ENCODE measurements at regions not wholly inside any gene's neighbourhood (a gene's known extent, or its start where the extent isn't known, plus 50 kb on each side); places are given as distances from the start of the nearest gene placed in this dataset.

GRCh38 chr6:4692664-4693063 lies 83.5 kb upstream of the CDYL start:
- ChIA-PET CTCF (no interaction called here), POLR2A (no interaction called here)
- Histone ChIP-seq H3K4me1 (ENCODE audit: control extremely low read depth in 1 of 4, control insufficient read depth in 4 of 4, insufficient read depth in 4 of 4, low read length in 3 of 4) (peaks cover 0 to 4% (median 1%) of the 10 kb centered on the region in 4 experiments), H3K27me3 (replicated peaks in 2 of 5; ENCODE audit: control insufficient read depth in 4 of 5, insufficient read depth in 5 of 5, low read length in 4 of 5) (no peaks in the 10 kb centered on the region), H3K27ac (ENCODE audit: insufficient read depth in 1 of 2, low read depth in 1 of 2, low read length in 2 of 2, poor library complexity in 1 of 2, severe bottlenecking in 2 of 2) (no peak overlapping the region), H3K36me3 (ENCODE audit: control insufficient read depth in 4 of 4, insufficient read depth in 4 of 4, low read length in 3 of 4) (no peaks in the 10 kb centered on the region), H3K9me3 (ENCODE audit: control extremely low read depth in 1 of 5, control insufficient read depth in 4 of 5, insufficient read depth in 2 of 5, low read depth in 1 of 5, low read length in 4 of 5) (peaks cover 0 to 4% (median 0%) of the 10 kb centered on the region in 5 experiments), H3K4me3 (ENCODE audit: control insufficient read depth in 1 of 7, extremely low read depth in 1 of 7, insufficient read depth in 4 of 7, low read depth in 2 of 7, low read length in 6 of 7) (no peak overlapping the region)
- no peak for DNase-seq
- WGBS (ENCODE audit: insufficient coverage) = no CpG with 5 or more reads among the region's 3 CpGs

- peak overlapping the region in 1 of 2 experiments; percentile 64 for H3K27ac ChIP-seq (ENCODE audit: insufficient read depth in 1 of 2, low read depth in 1 of 2, low read length in 2 of 2, poor library complexity in 1 of 2, severe bottlenecking in 2 of 2)
- WGBS (ENCODE audit: insufficient coverage) = 80% methylated on average over 8 of the region's 14 CpGs
- no peak overlapping the region for H3K4me3 ChIP-seq (ENCODE audit: control insufficient read depth in 1 of 7, extremely low read depth in 1 of 7, insufficient read depth in 4 of 7, low read depth in 2 of 7, low read length in 6 of 7)
- no peaks in the 10 kb centered on the region for H3K27me3 ChIP-seq (replicated peaks in 2 of 5; ENCODE audit: control insufficient read depth in 4 of 5, insufficient read depth in 5 of 5, low read length in 4 of 5)
- peaks cover 0 to 4% (median 0%) of the 10 kb centered on the region in 5 experiments for H3K9me3 ChIP-seq (ENCODE audit: control extremely low read depth in 1 of 5, control insufficient read depth in 4 of 5, insufficient read depth in 2 of 5, low read depth in 1 of 5, low read length in 4 of 5)
- ChIA-PET POLR2A (no interaction called here), CTCF (no interaction called here)
- H3K36me3 ChIP-seq (ENCODE audit: control insufficient read depth in 4 of 4, insufficient read depth in 4 of 4, low read length in 3 of 4) = no peaks in the 10 kb centered on the region
- peak in 2 of 3 donors; percentile 11 to 22 for DNase-seq
- H3K4me1 ChIP-seq (ENCODE audit: control extremely low read depth in 1 of 4, control insufficient read depth in 4 of 4, insufficient read depth in 4 of 4, low read length in 3 of 4) = peaks cover 0 to 4% (median 0%) of the 10 kb centered on the region in 4 experiments
Measured at GRCh38 chr6:4687989-4688947, 87.9 kb upstream of the CDYL start.

GRCh38 chr6:4687656-4687988 lies 88.6 kb upstream of the CDYL start:
- DNase-seq = no peak

GRCh38 chr6:4682431-4683097 lies 93.6 kb upstream of the CDYL start:
- ChIA-PET POLR2A (no interaction called here), CTCF (no interaction called here)
- WGBS (ENCODE audit: insufficient coverage) = 96% methylated on average over 8 of the region's 10 CpGs
- no peaks in the 10 kb centered on the region for H3K4me1 ChIP-seq (ENCODE audit: control extremely low read depth in 1 of 4, control insufficient read depth in 4 of 4, insufficient read depth in 4 of 4, low read length in 3 of 4)
- peaks cover 0 to 4% (median 0%) of the 10 kb centered on the region in 5 experiments for H3K27me3 ChIP-seq (replicated peaks in 2 of 5; ENCODE audit: control insufficient read depth in 4 of 5, insufficient read depth in 5 of 5, low read length in 4 of 5)
- no peak for DNase-seq
- no peaks in the 10 kb centered on the region for H3K9me3 ChIP-seq (ENCODE audit: control extremely low read depth in 1 of 5, control insufficient read depth in 4 of 5, insufficient read depth in 2 of 5, low read depth in 1 of 5, low read length in 4 of 5)
- no peak overlapping the region for H3K27ac ChIP-seq (ENCODE audit: insufficient read depth in 1 of 2, low read depth in 1 of 2, low read length in 2 of 2, poor library complexity in 1 of 2, severe bottlenecking in 2 of 2)
- H3K4me3 ChIP-seq (ENCODE audit: control insufficient read depth in 1 of 7, extremely low read depth in 1 of 7, insufficient read depth in 4 of 7, low read depth in 2 of 7, low read length in 6 of 7) = no peak overlapping the region
- H3K36me3 ChIP-seq (ENCODE audit: control insufficient read depth in 4 of 4, insufficient read depth in 4 of 4, low read length in 3 of 4) = no peaks in the 10 kb centered on the region

More at GRCh38 chr6:4687656-4687988, 88.6 kb upstream of the CDYL start:
- Histone ChIP-seq H3K4me3 (ENCODE audit: control insufficient read depth in 1 of 7, extremely low read depth in 1 of 7, insufficient read depth in 4 of 7, low read depth in 2 of 7, low read length in 6 of 7) (no peak overlapping the region), H3K9me3 (ENCODE audit: control extremely low read depth in 1 of 5, control insufficient read depth in 4 of 5, insufficient read depth in 2 of 5, low read depth in 1 of 5, low read length in 4 of 5) (peaks cover 0 to 2% (median 0%) of the 10 kb centered on the region in 5 experiments), H3K4me1 (ENCODE audit: control extremely low read depth in 1 of 4, control insufficient read depth in 4 of 4, insufficient read depth in 4 of 4, low read length in 3 of 4) (peaks cover 0 to 4% (median 0%) of the 10 kb centered on the region in 4 experiments), H3K27me3 (replicated peaks in 2 of 5; ENCODE audit: control insufficient read depth in 4 of 5, insufficient read depth in 5 of 5, low read length in 4 of 5) (peaks cover 0 to 4% (median 0%) of the 10 kb centered on the region in 5 experiments), H3K27ac (ENCODE audit: insufficient read depth in 1 of 2, low read depth in 1 of 2, low read length in 2 of 2, poor library complexity in 1 of 2, severe bottlenecking in 2 of 2) (peak overlapping the region in 1 of 2 experiments; percentile 64), H3K36me3 (ENCODE audit: control insufficient read depth in 4 of 4, insufficient read depth in 4 of 4, low read length in 3 of 4) (no peaks in the 10 kb centered on the region)
- POLR2A ChIA-PET = no interaction called here
- CTCF ChIA-PET = no interaction called here

GRCh38 chr6:4678506-4679300 lies 97.5 kb upstream of the CDYL start:
- Histone ChIP-seq H3K27ac (ENCODE audit: insufficient read depth in 1 of 2, low read depth in 1 of 2, low read length in 2 of 2, poor library complexity in 1 of 2, severe bottlenecking in 2 of 2) (no peak overlapping the region), H3K36me3 (ENCODE audit: control insufficient read depth in 4 of 4, insufficient read depth in 4 of 4, low read length in 3 of 4) (no peaks in the 10 kb centered on the region), H3K4me1 (ENCODE audit: control extremely low read depth in 1 of 4, control insufficient read depth in 4 of 4, insufficient read depth in 4 of 4, low read length in 3 of 4) (no peaks in the 10 kb centered on the region), H3K4me3 (ENCODE audit: control insufficient read depth in 1 of 7, extremely low read depth in 1 of 7, insufficient read depth in 4 of 7, low read depth in 2 of 7, low read length in 6 of 7) (no peak overlapping the region), H3K9me3 (ENCODE audit: control extremely low read depth in 1 of 5, control insufficient read depth in 4 of 5, insufficient read depth in 2 of 5, low read depth in 1 of 5, low read length in 4 of 5) (no peaks in the 10 kb centered on the region), H3K27me3 (replicated peaks in 2 of 5; ENCODE audit: control insufficient read depth in 4 of 5, insufficient read depth in 5 of 5, low read length in 4 of 5) (peaks cover 0 to 4% (median 0%) of the 10 kb centered on the region in 5 experiments)
- DNase-seq = no peak
- WGBS (ENCODE audit: insufficient coverage) = 100% methylated on average over 2 of the region's 7 CpGs
- ChIA-PET POLR2A (interaction anchor here (0.7 kb wide), 1 partner anchor 177 kb away, joined by 3 read pairs; no protein-coding TSS in a partner anchor), CTCF (no interaction called here)

- H3K27ac ChIP-seq (ENCODE audit: insufficient read depth in 1 of 2, low read depth in 1 of 2, low read length in 2 of 2, poor library complexity in 1 of 2, severe bottlenecking in 2 of 2) = no peak overlapping the region
- DNase-seq = no peak
- no peaks in the 10 kb centered on the region for H3K9me3 ChIP-seq (ENCODE audit: control extremely low read depth in 1 of 5, control insufficient read depth in 4 of 5, insufficient read depth in 2 of 5, low read depth in 1 of 5, low read length in 4 of 5)
- ChIA-PET POLR2A (no interaction called here), CTCF (no interaction called here)
- peaks cover 0 to 1% (median 0%) of the 10 kb centered on the region in 5 experiments for H3K27me3 ChIP-seq (replicated peaks in 2 of 5; ENCODE audit: control insufficient read depth in 4 of 5, insufficient read depth in 5 of 5, low read length in 4 of 5)
- no peaks in the 10 kb centered on the region for H3K4me1 ChIP-seq (ENCODE audit: control extremely low read depth in 1 of 4, control insufficient read depth in 4 of 4, insufficient read depth in 4 of 4, low read length in 3 of 4)
- H3K4me3 ChIP-seq (ENCODE audit: control insufficient read depth in 1 of 7, extremely low read depth in 1 of 7, insufficient read depth in 4 of 7, low read depth in 2 of 7, low read length in 6 of 7) = no peak overlapping the region
- WGBS (ENCODE audit: insufficient coverage) = 93% methylated on average over 3 of the region's 4 CpGs
- no peaks in the 10 kb centered on the region for H3K36me3 ChIP-seq (ENCODE audit: control insufficient read depth in 4 of 4, insufficient read depth in 4 of 4, low read length in 3 of 4)
Measured at GRCh38 chr6:4677751-4678065, 98.5 kb upstream of the CDYL start.
